ENCODE measurements at regions not wholly inside any gene's neighbourhood (a gene's known extent, or its start where the extent isn't known, plus 50 kb on each side); places are given as distances from the start of the nearest gene placed in this dataset.

DNA sequence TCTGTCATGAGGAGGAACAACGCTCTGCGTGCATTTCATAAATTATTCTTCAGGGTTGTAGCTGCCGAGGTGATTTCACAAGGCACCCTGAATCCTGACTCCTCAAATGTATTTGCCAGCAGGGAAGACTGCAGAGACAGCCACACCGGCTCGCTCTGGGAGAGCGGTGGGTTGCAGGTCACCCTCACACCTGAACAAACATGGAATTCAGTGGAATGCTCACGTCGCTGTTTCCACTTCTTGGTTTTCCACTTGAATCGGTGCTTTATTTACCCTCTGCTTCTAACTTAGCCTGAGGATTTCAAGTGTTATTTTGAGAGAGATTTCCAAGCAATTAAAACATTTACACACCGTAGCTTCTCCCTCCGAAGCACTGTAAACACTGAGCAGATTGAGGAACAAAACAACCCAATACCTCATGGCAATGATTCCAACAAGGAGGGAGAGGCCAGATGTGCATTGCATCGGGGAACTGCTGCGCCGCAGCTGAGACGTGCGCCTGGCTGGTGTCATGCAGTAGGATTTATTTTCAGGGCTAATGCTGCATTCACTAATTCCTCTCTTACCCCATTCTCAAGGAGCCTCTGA, 59.5 kb upstream of the GGTLC1 start:
- H2AFZ ChIP-seq = no peak overlapping the region
- TF ChIP-seq CTCF (IDR thresholded peaks at IDR 0.05; ENCODE audit: poor library complexity) (no peak), EZH2phosphoT487 (IDR thresholded peaks at IDR 0.05; ENCODE audit: low read depth, severe bottlenecking, unreplicated experiment) (no peak), EZH2 (IDR thresholded peaks at IDR 0.05; ENCODE audit: borderline replicate concordance) (no peak)
- H3K27ac ChIP-seq = no peak overlapping the region
- H3K4me3 ChIP-seq = no peak overlapping the region
- no peaks in the 10 kb centered on the region for H3K27me3 ChIP-seq
- no peaks in the 10 kb centered on the region for H4K20me1 ChIP-seq (ENCODE audit: insufficient read depth, poor library complexity, severe bottlenecking)
- no peak for DNase-seq (ENCODE audit: low spot score)
- H3K9me3 ChIP-seq (ENCODE audit: low read depth) = no peaks in the 10 kb centered on the region
- H3K36me3 ChIP-seq (replicated peaks; ENCODE audit: insufficient read depth, low read depth) = no peaks in the 10 kb centered on the region
- H3K4me1 ChIP-seq (ENCODE audit: insufficient read depth) = no peaks in the 10 kb centered on the region
- H3K9me2 ChIP-seq (replicated peaks; ENCODE audit: insufficient read depth) = no peaks in the 10 kb centered on the region
- H3K4me2 ChIP-seq = peak overlapping the region; percentile 49
- WGBS (ENCODE audit: low lambda C conversion rate, missing lambda C conversion rate) = 71% methylated on average over 16 of the region's 16 CpGs
- H3K79me2 ChIP-seq = no peaks in the 10 kb centered on the region

DNA sequence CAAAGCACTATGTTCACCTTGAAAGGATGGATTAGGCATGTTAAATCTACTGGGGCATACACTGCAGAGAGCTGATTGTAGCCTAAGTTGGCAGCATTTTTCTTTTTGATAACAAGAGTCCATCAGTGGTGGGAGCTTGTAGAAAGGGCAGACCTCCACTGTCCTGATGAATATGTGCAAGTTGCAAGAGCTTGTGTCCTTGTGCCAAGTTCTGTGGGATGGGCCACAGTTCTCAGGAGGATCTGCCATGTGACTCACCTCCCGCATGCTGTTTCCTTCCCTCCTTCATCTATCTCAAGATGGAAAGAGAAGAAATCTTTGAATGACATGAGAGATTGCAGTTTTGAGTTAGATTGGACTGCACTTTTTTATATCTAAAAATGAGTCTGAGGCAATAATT, 58.3 kb upstream of the GGTLC1 start:
- Histone ChIP-seq H3K27me3 (no peaks in the 10 kb centered on the region), H3K9me2 (replicated peaks; ENCODE audit: insufficient read depth) (no peaks in the 10 kb centered on the region), H2AFZ (no peak overlapping the region), H4K20me1 (ENCODE audit: insufficient read depth, poor library complexity, severe bottlenecking) (no peaks in the 10 kb centered on the region), H3K4me3 (no peak overlapping the region), H3K4me1 (ENCODE audit: insufficient read depth) (no peaks in the 10 kb centered on the region), H3K79me2 (no peaks in the 10 kb centered on the region), H3K36me3 (replicated peaks; ENCODE audit: insufficient read depth, low read depth) (no peaks in the 10 kb centered on the region), H3K9me3 (ENCODE audit: low read depth) (no peaks in the 10 kb centered on the region), H3K4me2 (no peak overlapping the region), H3K27ac (no peak overlapping the region)
- 93% methylated on average over 1 of the region's 1 CpG for WGBS (ENCODE audit: low lambda C conversion rate, missing lambda C conversion rate)
- no peak for DNase-seq (ENCODE audit: low spot score)
- no peak for TF ChIP-seq CTCF (IDR thresholded peaks at IDR 0.05; ENCODE audit: poor library complexity)
- no peak for TF ChIP-seq EZH2 (IDR thresholded peaks at IDR 0.05; ENCODE audit: borderline replicate concordance)
- TF ChIP-seq EZH2phosphoT487 (IDR thresholded peaks at IDR 0.05; ENCODE audit: low read depth, severe bottlenecking, unreplicated experiment) = no peak

GRCh38 chr20:24045621-24046318, 57.2 kb upstream of the GGTLC1 start:
- Histone ChIP-seq H3K9me3 (ENCODE audit: low read depth) (no peaks in the 10 kb centered on the region), H3K27ac (no peak overlapping the region), H3K4me1 (ENCODE audit: insufficient read depth) (no peaks in the 10 kb centered on the region), H3K36me3 (replicated peaks; ENCODE audit: insufficient read depth, low read depth) (no peaks in the 10 kb centered on the region), H3K4me2 (no peak overlapping the region), H2AFZ (no peak overlapping the region), H3K4me3 (no peak overlapping the region), H3K27me3 (no peaks in the 10 kb centered on the region), H4K20me1 (ENCODE audit: insufficient read depth, poor library complexity, severe bottlenecking) (no peaks in the 10 kb centered on the region), H3K79me2 (no peaks in the 10 kb centered on the region), H3K9me2 (replicated peaks; ENCODE audit: insufficient read depth) (no peaks in the 10 kb centered on the region)
- no peak for TF ChIP-seq CTCF (IDR thresholded peaks at IDR 0.05; ENCODE audit: poor library complexity)
- TF ChIP-seq EZH2phosphoT487 (IDR thresholded peaks at IDR 0.05; ENCODE audit: low read depth, severe bottlenecking, unreplicated experiment) = no peak
- no peak for TF ChIP-seq EZH2 (IDR thresholded peaks at IDR 0.05; ENCODE audit: borderline replicate concordance)
- WGBS (ENCODE audit: low lambda C conversion rate, missing lambda C conversion rate) = 72% methylated on average over 10 of the region's 10 CpGs
- DNase-seq (ENCODE audit: low spot score) = no peak

All from hepatocyte (in vitro differentiated cells).